Left ventricle myocardium inferior (tissue), 1 donor: ENCODE measurements at regions not wholly inside any gene's neighbourhood (a gene's known extent, or its start where the extent isn't known, plus 50 kb on each side); places are given as distances from the start of the nearest gene placed in this dataset.

ENCODE experiments used
- DNase-seq: peaks from one replicate; pipeline ENCODE4 v3.0.0-alpha.2; 2020
- H3K27ac ChIP-seq: fragments of 200-600 bp; replicated peaks from 2 replicates; pipeline ENCODE4 v1.8.0; 2021
- H3K27me3 ChIP-seq: fragments of 200-600 bp; 2 replicates; pipeline ENCODE4 v1.8.0; 2021; ENCODE audit warnings: low read depth
- H3K36me3 ChIP-seq: fragments of 200-600 bp; 2 replicates; pipeline ENCODE4 v1.8.0; 2021
- H3K4me1 ChIP-seq: fragments of 200-600 bp; 2 replicates; pipeline ENCODE4 v1.8.0; 2021
- H3K4me3 ChIP-seq: fragments of 200-600 bp; 2 replicates; pipeline ENCODE4 v1.8.0; 2021; ENCODE audit warnings: mild to moderate bottlenecking, moderate library complexity
- H3K9me3 ChIP-seq: fragments of 200-600 bp; replicated peaks from 2 replicates; pipeline ENCODE4 v1.8.0; 2021
- CTCF ChIP-seq: fragments of 200-600 bp; IDR thresholded peaks from 2 replicates; pipeline ENCODE4 v1.8.0; 2021; ENCODE audit warnings: antibody characterized with exemption, mild to moderate bottlenecking, borderline replicate concordance
- intact Hi-C: fragments of 100-400 bp; cut with micrococcal nuclease; formaldehyde crosslinking; loops from one replicate; pipeline ENCODE4 v1.11.0; 2022
- donor health status: DM: no; HTN: yes; CAD: no; lungs with severe emphysema.

- Histone ChIP-seq H3K4me1 (no peaks in the 10 kb centered on the region), H3K27me3 (peaks cover 71% of the 10 kb centered on the region), H3K36me3 (no peaks in the 10 kb centered on the region), H3K9me3 (no peaks in the 10 kb centered on the region), H3K27ac (no peak overlapping the region), H3K4me3 (no peak overlapping the region)
- no peak for TF ChIP-seq CTCF
- intact Hi-C loops, result no loop called here
- no peak for DNase-seq
These were observed 593.4 kb downstream of the PTPRU start for GRCh38 chr1:29829448-29830344.

GRCh38 chr1:29828526-29829447, 592.5 kb downstream of the PTPRU start:
- Histone ChIP-seq H3K27ac (no peak overlapping the region), H3K36me3 (no peaks in the 10 kb centered on the region), H3K4me1 (no peaks in the 10 kb centered on the region), H3K4me3 (no peak overlapping the region), H3K9me3 (no peaks in the 10 kb centered on the region), H3K27me3 (peaks cover 71% of the 10 kb centered on the region)
- intact Hi-C loops, result no loop called here
- no peak for DNase-seq
- TF ChIP-seq CTCF, result no peak

- no peak for DNase-seq
- Histone ChIP-seq H3K36me3 (no peaks in the 10 kb centered on the region), H3K27ac (no peak overlapping the region), H3K27me3 (peaks cover 76% of the 10 kb centered on the region), H3K4me1 (no peaks in the 10 kb centered on the region), H3K9me3 (no peaks in the 10 kb centered on the region), H3K4me3 (no peak overlapping the region)
- no peak for TF ChIP-seq CTCF
- intact Hi-C loops, result no loop called here
These were observed 591.6 kb downstream of the PTPRU start for GRCh38 chr1:29827801-29828525.

GRCh38 chr1:29827237-29827750, 591.0 kb downstream of the PTPRU start:
- peaks cover 81% of the 10 kb centered on the region for H3K27me3 ChIP-seq
- TF ChIP-seq CTCF, result no peak
- H3K36me3 ChIP-seq, result no peaks in the 10 kb centered on the region
- no peaks in the 10 kb centered on the region for H3K4me1 ChIP-seq
- no peaks in the 10 kb centered on the region for H3K9me3 ChIP-seq
- no peak for DNase-seq
- intact Hi-C loops, result no loop called here
- no peak overlapping the region for H3K27ac ChIP-seq
- no peak overlapping the region for H3K4me3 ChIP-seq

DNA sequence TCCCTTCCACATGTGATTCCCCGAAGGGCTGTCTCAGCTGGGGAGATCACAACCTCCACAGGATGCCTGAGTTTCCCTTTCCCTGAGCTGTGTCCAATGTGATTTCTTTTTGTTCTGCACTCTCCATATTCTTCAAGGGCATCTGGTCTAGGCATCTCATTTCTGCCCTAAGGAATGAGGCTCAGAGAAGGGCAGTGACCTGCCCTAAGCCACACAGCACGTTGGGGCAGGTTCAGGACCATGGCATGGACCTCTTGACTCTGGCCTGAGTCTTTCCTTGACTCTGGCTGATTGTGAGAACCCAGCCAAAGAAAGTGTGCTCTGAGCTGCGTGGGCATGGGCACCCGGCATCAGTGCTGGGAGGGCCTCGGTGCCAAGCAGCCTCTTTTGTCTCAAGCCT, 590.3 kb downstream of the PTPRU start:
- H3K27ac ChIP-seq, result no peak overlapping the region
- no peak for TF ChIP-seq CTCF
- no peak overlapping the region for H3K4me3 ChIP-seq
- H3K36me3 ChIP-seq, result no peaks in the 10 kb centered on the region
- no peak for DNase-seq
- H3K4me1 ChIP-seq, result no peaks in the 10 kb centered on the region
- H3K9me3 ChIP-seq, result no peaks in the 10 kb centered on the region
- H3K27me3 ChIP-seq, result peaks cover 87% of the 10 kb centered on the region
- intact Hi-C loops, result no loop called here
